ENCODE measurements at regions not wholly inside any gene's neighbourhood (a gene's known extent, or its start where the extent isn't known, plus 50 kb on each side); places are given as distances from the start of the nearest gene placed in this dataset.

DNA sequence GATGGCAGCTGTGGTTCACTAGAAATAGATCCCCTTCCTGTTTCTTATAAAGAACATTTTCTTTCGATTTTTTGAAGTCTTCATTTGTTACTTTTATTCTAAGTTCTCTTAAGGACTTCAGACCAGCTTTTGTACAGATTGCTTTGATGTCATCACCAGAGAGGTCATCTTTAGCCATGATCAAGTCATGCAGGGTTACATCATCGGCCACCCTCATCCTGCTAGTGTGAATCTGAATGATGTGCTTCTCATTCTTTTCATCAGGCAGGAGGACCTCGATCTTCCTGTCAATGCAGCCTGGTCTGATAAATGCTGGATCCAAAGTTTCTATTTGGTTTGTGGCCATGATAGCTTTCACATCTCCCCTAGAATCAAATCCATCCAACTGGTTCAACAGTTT lies 706.7 kb downstream of the RERGL start:
- TF ChIP-seq, protein P1, sequence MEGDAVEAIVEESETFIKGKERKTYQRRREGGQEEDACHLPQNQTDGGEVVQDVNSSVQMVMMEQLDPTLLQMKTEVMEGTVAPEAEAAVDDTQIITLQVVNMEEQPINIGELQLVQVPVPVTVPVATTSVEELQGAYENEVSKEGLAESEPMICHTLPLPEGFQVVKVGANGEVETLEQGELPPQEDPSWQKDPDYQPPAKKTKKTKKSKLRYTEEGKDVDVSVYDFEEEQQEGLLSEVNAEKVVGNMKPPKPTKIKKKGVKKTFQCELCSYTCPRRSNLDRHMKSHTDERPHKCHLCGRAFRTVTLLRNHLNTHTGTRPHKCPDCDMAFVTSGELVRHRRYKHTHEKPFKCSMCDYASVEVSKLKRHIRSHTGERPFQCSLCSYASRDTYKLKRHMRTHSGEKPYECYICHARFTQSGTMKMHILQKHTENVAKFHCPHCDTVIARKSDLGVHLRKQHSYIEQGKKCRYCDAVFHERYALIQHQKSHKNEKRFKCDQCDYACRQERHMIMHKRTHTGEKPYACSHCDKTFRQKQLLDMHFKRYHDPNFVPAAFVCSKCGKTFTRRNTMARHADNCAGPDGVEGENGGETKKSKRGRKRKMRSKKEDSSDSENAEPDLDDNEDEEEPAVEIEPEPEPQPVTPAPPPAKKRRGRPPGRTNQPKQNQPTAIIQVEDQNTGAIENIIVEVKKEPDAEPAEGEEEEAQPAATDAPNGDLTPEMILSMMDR (IDR thresholded peaks at IDR 0.05; ENCODE audit: low read depth, low read length), result no peak

DNA sequence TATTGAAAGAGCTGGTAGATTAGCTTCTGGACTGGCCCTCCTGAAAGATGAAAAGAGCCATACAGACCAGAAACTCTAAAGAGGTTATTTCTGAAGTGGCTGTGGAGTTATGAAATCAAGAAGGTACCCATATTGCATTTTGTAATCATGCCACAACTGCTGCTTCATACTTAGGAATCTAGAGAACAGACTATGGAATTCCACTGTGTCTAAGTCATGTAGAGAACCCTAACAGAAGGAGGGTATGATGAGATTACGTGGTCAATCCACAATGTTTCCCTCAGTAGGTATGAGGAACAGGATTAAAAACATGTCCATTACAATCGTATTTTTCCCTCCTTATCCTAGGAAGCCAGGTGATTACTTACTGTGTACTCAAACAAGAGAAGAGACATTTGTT lies 708.8 kb downstream of the RERGL start:
- no peak for DNase-seq (ENCODE audit: low read depth in 1 of 2, low spot score in 1 of 2)
- Histone ChIP-seq H3K4me1 (ENCODE audit: low read depth) (no peaks in the 10 kb centered on the region), H3K27ac (no peak overlapping the region), H3K4me3 (no peak overlapping the region), H3K27me3 (no peaks in the 10 kb centered on the region), H3K9me3 (ENCODE audit: low read depth) (no peaks in the 10 kb centered on the region), H3K36me3 (no peaks in the 10 kb centered on the region)
- TF ChIP-seq, protein P1 (IDR thresholded peaks at IDR 0.05; ENCODE audit: low read depth, low read length), result no peak

More for the DNA sequence above, 706.7 kb downstream of the RERGL start:
- H3K27me3 ChIP-seq, result no peaks in the 10 kb centered on the region
- no peaks in the 10 kb centered on the region for H3K36me3 ChIP-seq
- no peak for DNase-seq (ENCODE audit: low read depth in 1 of 2, low spot score in 1 of 2)
- no peak overlapping the region for H3K27ac ChIP-seq
- no peaks in the 10 kb centered on the region for H3K4me1 ChIP-seq (ENCODE audit: low read depth)
- H3K4me3 ChIP-seq, result no peak overlapping the region
- H3K9me3 ChIP-seq (ENCODE audit: low read depth), result no peaks in the 10 kb centered on the region

DNA sequence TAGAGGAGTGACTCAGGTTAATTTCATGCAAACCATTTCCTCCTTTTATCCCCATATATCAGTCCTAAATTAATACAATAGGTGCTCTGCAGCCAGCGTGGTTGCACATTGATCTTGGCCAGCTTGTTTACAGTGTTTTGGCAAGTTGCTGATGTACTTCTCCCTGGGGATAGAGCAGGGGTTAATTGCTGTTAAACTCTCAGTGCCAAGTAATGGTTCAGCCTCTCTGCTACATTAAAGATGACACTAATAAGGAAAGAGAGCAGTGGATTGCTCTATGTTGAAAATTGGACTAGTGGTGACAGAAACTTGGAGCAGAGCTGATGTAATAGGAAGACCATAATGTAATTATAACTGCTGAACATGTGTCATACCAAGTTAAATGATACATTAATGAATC lies 717.5 kb downstream of the RERGL start:
- no peak overlapping the region for H3K4me3 ChIP-seq
- no peak overlapping the region for H3K27ac ChIP-seq
- no peaks in the 10 kb centered on the region for H3K9me3 ChIP-seq (ENCODE audit: low read depth)
- TF ChIP-seq, protein P1 (IDR thresholded peaks at IDR 0.05; ENCODE audit: low read depth, low read length), result no peak
- no peaks in the 10 kb centered on the region for H3K36me3 ChIP-seq
- peaks cover 6% of the 10 kb centered on the region for H3K4me1 ChIP-seq (ENCODE audit: low read depth)
- DNase-seq (ENCODE audit: low read depth in 1 of 2, low spot score in 1 of 2), result no peak
- H3K27me3 ChIP-seq, result no peaks in the 10 kb centered on the region

DNA sequence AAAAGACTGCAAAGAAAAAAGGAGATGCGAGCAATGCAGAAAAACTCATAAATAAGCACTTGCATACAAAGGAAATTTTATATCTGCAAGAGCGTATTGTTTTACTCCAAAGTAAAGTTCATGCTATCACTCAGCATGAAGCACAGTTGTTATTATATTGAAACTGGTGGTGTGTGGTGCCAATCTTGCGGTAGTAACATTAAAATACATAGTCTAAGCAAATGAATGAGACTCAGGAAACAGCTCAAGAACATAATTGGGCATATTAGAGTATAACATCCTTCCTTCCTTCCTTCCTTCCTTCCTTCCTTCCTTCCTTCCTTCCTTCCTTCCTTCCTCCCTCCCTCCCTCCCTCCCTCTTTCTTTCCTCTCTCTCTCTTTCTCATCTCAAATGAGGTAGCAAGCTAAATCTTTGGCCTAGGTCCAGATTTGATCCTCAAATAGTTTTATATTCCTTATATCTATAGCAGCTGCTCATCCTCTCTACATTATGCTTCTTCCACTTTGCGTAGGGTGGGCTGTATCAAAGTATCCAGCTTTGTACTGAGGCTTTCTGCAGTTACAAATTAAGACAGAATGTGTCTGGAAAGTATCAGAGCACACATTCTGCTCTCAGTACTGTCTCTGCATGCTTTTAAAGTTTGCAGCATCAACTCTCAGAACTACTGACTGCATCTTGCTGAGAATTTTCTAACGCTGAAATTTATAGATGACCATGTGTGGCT lies 718.3 kb downstream of the RERGL start:
- no peak overlapping the region for H3K4me3 ChIP-seq
- TF ChIP-seq, protein P1 (IDR thresholded peaks at IDR 0.05; ENCODE audit: low read depth, low read length), result no peak
- no peaks in the 10 kb centered on the region for H3K27me3 ChIP-seq
- H3K27ac ChIP-seq, result no peak overlapping the region
- peak in 1 of 2 donors; percentile 58 for DNase-seq (ENCODE audit: low read depth in 1 of 2, low spot score in 1 of 2)
- H3K9me3 ChIP-seq (ENCODE audit: low read depth), result no peaks in the 10 kb centered on the region
- no peaks in the 10 kb centered on the region for H3K36me3 ChIP-seq
- peaks cover 6% of the 10 kb centered on the region for H3K4me1 ChIP-seq (ENCODE audit: low read depth)

DNA sequence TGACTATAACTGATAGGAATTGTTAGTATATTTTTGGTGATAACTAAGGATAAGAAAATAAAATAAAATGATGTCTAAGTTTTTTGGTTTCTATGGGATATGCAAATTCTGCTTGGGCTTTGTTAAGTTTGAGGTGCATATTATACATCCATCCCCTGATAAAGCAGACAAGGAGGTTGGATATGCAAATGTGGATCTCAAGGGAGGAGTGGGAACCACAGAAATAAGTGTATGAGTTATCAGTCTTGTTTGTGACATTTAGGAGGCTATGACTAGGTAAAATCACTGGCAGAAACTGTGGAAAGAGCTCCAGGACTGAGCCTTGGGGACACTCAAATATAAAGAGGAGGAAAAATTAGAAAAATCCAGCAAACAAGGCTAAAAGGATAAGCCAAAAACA lies 719.4 kb downstream of the RERGL start:
- peaks cover 6% of the 10 kb centered on the region for H3K4me1 ChIP-seq (ENCODE audit: low read depth)
- no peak for DNase-seq (ENCODE audit: low read depth in 1 of 2, low spot score in 1 of 2)
- no peak overlapping the region for H3K4me3 ChIP-seq
- H3K27me3 ChIP-seq, result no peaks in the 10 kb centered on the region
- no peaks in the 10 kb centered on the region for H3K9me3 ChIP-seq (ENCODE audit: low read depth)
- TF ChIP-seq, protein P1 (IDR thresholded peaks at IDR 0.05; ENCODE audit: low read depth, low read length), result no peak
- H3K27ac ChIP-seq, result no peak overlapping the region
- H3K36me3 ChIP-seq, result no peaks in the 10 kb centered on the region

All from cardiac muscle cell (in vitro differentiated cells and primary cell).